ENCODE measurements at regions not wholly inside any gene's neighbourhood (a gene's known extent, or its start where the extent isn't known, plus 50 kb on each side); places are given as distances from the start of the nearest gene placed in this dataset.

- no peak for TF ChIP-seq POLR2AphosphoS5 (IDR thresholded peaks at IDR 0.05; ENCODE audit: insufficient read depth in 1 of 2, low read depth in 1 of 2)
- TF ChIP-seq CTCF (IDR thresholded peaks at IDR 0.05) = no peak
- TF ChIP-seq POLR2A (IDR thresholded peaks at IDR 0.05) = no peak
These were observed 138.9 kb upstream of the MSX2 start for GRCh38 chr5:174585472-174585871.
